Liver (tissue), 3 donors: ENCODE measurements at regions not wholly inside any gene's neighbourhood (a gene's known extent, or its start where the extent isn't known, plus 50 kb on each side); places are given as distances from the start of the nearest gene placed in this dataset.

ENCODE experiments used
- EGR1 ChIP-seq, 2 donors: IDR thresholded peaks; 2 replicates each; pipeline ENCODE4 v1.6.1; 2016 to 2018; ENCODE audit warnings: antibody characterized with exemption in 2 of 2, low read depth in 2 of 2
- RXRA ChIP-seq, 2 donors: IDR thresholded peaks; 2 replicates each; pipeline ENCODE4 v1.6.1; 2017 to 2018; ENCODE audit warnings: antibody characterized with exemption in 2 of 2, mild to moderate bottlenecking in 1 of 2
- TF ChIP-seq, protein P1 (sequence below): fragments of 150-350 bp; IDR thresholded peaks from 2 replicates; pipeline ENCODE4 v1.5.1; 2017; ENCODE audit warnings: improper control_type of control experiment, low read depth, low read length; ENCODE audit not compliant: missing input control
- donor health status: healthy.
- donor health status: healthy.

DNA sequence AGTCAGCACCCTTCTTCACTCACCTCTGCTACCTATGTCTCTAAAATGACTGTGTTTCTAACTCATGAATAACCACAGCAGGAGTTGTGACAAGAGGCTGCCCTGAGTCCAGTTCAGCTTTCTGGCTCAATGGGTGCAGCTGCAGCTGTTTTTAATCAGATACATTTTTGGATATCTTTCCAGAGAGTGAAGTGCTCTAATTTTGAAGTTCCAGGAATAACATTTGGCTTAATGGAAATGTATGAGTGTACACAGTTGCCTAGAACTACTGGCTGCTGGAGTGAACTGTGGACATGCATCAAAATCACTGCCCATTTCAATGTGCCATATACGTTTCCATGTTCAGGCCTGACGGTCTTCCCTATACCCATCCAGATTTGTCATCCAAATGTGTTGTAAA is 769.5 kb upstream of the ANO3 start:
- TF ChIP-seq, protein P1, sequence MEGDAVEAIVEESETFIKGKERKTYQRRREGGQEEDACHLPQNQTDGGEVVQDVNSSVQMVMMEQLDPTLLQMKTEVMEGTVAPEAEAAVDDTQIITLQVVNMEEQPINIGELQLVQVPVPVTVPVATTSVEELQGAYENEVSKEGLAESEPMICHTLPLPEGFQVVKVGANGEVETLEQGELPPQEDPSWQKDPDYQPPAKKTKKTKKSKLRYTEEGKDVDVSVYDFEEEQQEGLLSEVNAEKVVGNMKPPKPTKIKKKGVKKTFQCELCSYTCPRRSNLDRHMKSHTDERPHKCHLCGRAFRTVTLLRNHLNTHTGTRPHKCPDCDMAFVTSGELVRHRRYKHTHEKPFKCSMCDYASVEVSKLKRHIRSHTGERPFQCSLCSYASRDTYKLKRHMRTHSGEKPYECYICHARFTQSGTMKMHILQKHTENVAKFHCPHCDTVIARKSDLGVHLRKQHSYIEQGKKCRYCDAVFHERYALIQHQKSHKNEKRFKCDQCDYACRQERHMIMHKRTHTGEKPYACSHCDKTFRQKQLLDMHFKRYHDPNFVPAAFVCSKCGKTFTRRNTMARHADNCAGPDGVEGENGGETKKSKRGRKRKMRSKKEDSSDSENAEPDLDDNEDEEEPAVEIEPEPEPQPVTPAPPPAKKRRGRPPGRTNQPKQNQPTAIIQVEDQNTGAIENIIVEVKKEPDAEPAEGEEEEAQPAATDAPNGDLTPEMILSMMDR: no peak
- no peak for TF ChIP-seq EGR1 (IDR thresholded peaks at IDR 0.05; ENCODE audit: low read depth in 2 of 2)
- no peak for TF ChIP-seq RXRA (IDR thresholded peaks at IDR 0.05)
